HFFc6 (cell line): ENCODE measurements at regions not wholly inside any gene's neighbourhood (a gene's known extent, or its start where the extent isn't known, plus 50 kb on each side); places are given as distances from the start of the nearest gene placed in this dataset.
A peak's percentile ranks its signal among the peaks of the same experiment; 100 is the strongest.

Source experiments
- DNase-seq: peaks from one replicate; pipeline ENCODE4 v3.0.0-alpha.2; 2018
- H3K27ac Mint-ChIP-seq: 2 replicates; pipeline ENCODE4 v1.8.0; 2020; ENCODE audit warnings: mild to moderate bottlenecking, mixed read lengths
- H3K27me3 Mint-ChIP-seq: 2 replicates; pipeline ENCODE4 v1.8.0; 2021; ENCODE audit warnings: mild to moderate bottlenecking, moderate library complexity, mixed read lengths; ENCODE audit not compliant: insufficient read depth
- H3K36me3 Mint-ChIP-seq: 2 replicates; pipeline ENCODE4 v1.8.0; 2021; ENCODE audit warnings: low read depth, mixed read lengths
- H3K4me1 Mint-ChIP-seq: 2 replicates; pipeline ENCODE4 v1.8.0; 2020; ENCODE audit warnings: low read depth, mixed read lengths
- H3K4me3 Mint-ChIP-seq: 2 replicates; pipeline ENCODE4 v1.8.0; 2020; ENCODE audit warnings: mild to moderate bottlenecking, moderate library complexity, mixed read lengths
- H3K9me3 Mint-ChIP-seq: 2 replicates; pipeline ENCODE4 v1.8.0; 2020; ENCODE audit warnings: mild to moderate bottlenecking, mixed read lengths
- TF ChIP-seq, protein P1 (sequence below): fragments of 200-600 bp; sonication (generic); IDR thresholded peaks from 2 replicates; pipeline ENCODE4 v1.5.0; 2021; ENCODE audit warnings: antibody characterized with exemption, mild to moderate bottlenecking

- Mint-ChIP-seq H3K27ac (no peak overlapping the region), H3K36me3 (0 out of 2 replicates have a peak, but pooled peaks cover 5% of the 10 kb centered on the region), H3K4me1 (peaks cover 19% of the 10 kb centered on the region), H3K4me3 (no peak overlapping the region), H3K27me3 (peaks cover 60% of the 10 kb centered on the region), H3K9me3 (no peaks in the 10 kb centered on the region)
- TF ChIP-seq, protein P1, sequence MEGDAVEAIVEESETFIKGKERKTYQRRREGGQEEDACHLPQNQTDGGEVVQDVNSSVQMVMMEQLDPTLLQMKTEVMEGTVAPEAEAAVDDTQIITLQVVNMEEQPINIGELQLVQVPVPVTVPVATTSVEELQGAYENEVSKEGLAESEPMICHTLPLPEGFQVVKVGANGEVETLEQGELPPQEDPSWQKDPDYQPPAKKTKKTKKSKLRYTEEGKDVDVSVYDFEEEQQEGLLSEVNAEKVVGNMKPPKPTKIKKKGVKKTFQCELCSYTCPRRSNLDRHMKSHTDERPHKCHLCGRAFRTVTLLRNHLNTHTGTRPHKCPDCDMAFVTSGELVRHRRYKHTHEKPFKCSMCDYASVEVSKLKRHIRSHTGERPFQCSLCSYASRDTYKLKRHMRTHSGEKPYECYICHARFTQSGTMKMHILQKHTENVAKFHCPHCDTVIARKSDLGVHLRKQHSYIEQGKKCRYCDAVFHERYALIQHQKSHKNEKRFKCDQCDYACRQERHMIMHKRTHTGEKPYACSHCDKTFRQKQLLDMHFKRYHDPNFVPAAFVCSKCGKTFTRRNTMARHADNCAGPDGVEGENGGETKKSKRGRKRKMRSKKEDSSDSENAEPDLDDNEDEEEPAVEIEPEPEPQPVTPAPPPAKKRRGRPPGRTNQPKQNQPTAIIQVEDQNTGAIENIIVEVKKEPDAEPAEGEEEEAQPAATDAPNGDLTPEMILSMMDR, result no peak
- DNase-seq, result no peak
Observed at GRCh38 chr18:8468191-8468590, 141.0 kb upstream of the RAB12 start.

DNA sequence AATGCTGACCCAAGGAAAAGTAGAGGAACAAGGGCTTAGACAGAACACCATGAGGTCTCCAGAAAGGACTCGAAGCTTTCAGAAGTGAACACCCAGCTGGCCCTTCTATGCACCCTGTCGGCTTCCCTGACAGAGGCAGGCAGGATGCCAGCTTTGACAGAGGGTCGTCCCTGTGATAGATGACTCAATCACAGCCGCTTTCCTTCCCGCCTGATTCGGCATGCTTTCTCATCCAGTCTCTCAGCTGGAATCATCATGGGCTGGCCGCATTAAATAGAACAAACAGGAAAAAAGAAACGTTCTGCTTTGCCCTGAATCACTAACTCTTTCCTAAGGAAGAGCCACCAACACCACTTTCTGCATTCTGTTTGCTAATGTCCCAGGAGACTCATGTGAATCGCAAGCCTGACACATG lies 140.3 kb upstream of the RAB12 start:
- DNase-seq, result no peak
- Mint-ChIP-seq H3K36me3 (0 out of 2 replicates have a peak, but pooled peaks cover 5% of the 10 kb centered on the region), H3K4me3 (no peak overlapping the region), H3K4me1 (peaks cover 19% of the 10 kb centered on the region), H3K27me3 (peaks cover 63% of the 10 kb centered on the region), H3K27ac (no peak overlapping the region), H3K9me3 (no peaks in the 10 kb centered on the region)
- TF ChIP-seq, protein P1, result no peak

DNA sequence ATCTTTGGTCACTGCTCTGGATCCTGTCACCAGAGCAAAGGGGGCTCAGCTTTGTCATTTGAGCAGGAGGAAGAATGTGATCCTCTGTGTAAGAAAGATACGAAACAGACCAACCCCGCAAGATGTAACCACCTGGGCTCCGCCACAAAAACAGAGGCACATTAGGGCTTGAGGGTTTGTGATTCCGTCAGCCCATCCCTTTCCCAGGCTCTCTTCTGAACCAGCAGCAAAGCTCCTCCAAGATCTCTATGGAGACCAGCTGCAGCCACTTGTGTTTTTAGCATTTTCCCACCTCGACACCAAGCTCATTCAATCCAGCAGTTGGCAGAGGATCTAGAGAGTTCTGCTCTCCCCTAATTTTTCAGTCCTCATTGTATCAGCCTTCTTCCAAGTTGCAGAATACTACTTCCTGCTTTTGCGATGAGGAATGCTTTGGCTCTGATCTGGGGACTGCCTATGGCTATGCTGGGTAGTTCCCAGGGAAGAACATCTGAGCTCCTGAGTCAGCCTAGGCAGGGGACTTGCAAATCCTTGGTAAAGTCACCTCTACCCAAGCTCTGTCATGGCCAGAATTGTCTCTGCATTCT lies 139.6 kb upstream of the RAB12 start:
- H3K4me1 Mint-ChIP-seq, result peaks cover 19% of the 10 kb centered on the region
- H3K27ac Mint-ChIP-seq, result no peak overlapping the region
- H3K4me3 Mint-ChIP-seq, result peak overlapping the region; percentile 17; the same call in 1 of the 2 replicates
- DNase-seq, result peak; percentile 39
- 0 out of 2 replicates have a peak, but pooled peaks cover 5% of the 10 kb centered on the region for H3K36me3 Mint-ChIP-seq
- no peaks in the 10 kb centered on the region for H3K9me3 Mint-ChIP-seq
- H3K27me3 Mint-ChIP-seq, result peaks cover 61% of the 10 kb centered on the region
- TF ChIP-seq, protein P1, result no peak

DNA sequence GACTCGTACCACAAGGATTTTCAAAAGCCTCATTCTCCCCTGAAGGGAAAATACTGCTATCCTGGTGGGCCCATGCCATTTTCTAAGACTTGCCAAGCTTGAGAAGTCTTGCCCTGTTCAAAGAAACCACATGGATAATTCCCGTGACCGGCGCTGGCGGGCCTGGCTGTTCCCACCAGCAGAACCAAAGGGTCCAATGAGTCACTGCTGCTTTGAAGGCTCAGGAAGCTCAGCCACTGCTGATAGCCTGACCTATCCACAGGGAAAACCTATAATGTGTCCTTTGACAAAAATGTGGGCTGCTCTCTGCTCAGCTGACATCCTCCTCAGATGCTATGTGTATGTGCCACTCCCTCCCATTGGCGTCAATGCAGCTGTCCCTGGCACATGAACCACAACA lies 137.9 kb upstream of the RAB12 start:
- DNase-seq, result no peak
- Mint-ChIP-seq H3K27me3 (peaks cover 62% of the 10 kb centered on the region), H3K4me3 (no peak overlapping the region), H3K36me3 (no peaks in the 10 kb centered on the region), H3K27ac (no peak overlapping the region), H3K9me3 (no peaks in the 10 kb centered on the region), H3K4me1 (peaks cover 19% of the 10 kb centered on the region)
- TF ChIP-seq, protein P1, result no peak

DNA sequence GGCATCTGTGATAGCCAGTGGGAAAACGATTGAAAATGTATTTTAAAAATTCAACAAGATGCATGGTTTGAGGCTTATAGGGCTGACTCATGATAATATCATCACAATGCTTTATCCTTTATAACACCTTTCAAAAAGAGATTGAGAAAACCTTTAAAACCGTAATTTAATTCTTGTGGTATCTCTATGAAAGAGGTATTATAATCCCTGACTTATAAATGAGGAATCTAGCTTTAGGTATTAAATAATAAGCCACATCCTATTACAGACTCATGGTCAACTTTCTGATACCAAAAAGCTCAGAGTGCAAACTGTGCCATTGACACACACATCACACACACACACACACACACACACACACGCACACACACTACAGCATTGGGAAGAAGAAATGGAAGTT lies 134.6 kb upstream of the RAB12 start:
- Mint-ChIP-seq H3K4me1 (peaks cover 5% of the 10 kb centered on the region), H3K4me3 (no peak overlapping the region), H3K36me3 (no peaks in the 10 kb centered on the region), H3K9me3 (no peaks in the 10 kb centered on the region), H3K27me3 (peaks cover 58% of the 10 kb centered on the region), H3K27ac (no peak overlapping the region)
- TF ChIP-seq, protein P1, result no peak
- DNase-seq, result no peak

DNA sequence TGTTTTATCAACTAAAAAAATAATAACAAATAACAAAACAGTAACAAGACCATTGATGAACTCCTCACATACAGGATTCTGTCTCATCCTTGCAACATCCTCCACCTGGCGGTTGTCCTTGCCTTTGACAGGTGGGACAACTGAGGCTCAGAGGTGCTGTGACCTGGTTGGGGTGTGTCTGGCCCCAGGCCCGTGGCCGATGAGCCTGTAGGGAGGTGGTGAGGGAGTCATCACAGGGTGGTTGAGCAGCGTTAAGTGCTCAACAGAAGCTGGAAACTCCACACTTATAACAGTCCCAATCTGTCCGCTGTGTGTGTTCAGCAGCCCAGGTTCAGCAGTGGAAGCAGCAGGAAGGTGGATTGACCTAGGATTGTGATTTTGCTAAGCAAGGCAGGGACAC lies 131.6 kb upstream of the RAB12 start:
- no peaks in the 10 kb centered on the region for H3K9me3 Mint-ChIP-seq
- TF ChIP-seq, protein P1, result no peak
- H3K36me3 Mint-ChIP-seq, result no peaks in the 10 kb centered on the region
- peaks cover 52% of the 10 kb centered on the region for H3K27me3 Mint-ChIP-seq
- no peak overlapping the region for H3K4me3 Mint-ChIP-seq
- H3K27ac Mint-ChIP-seq, result no peak overlapping the region
- no peak for DNase-seq
- no peaks in the 10 kb centered on the region for H3K4me1 Mint-ChIP-seq
